ENCODE measurements at regions not wholly inside any gene's neighbourhood (a gene's known extent, or its start where the extent isn't known, plus 50 kb on each side); places are given as distances from the start of the nearest gene placed in this dataset.
"Not testable (repeated sequence)": the region's sequence is repeated elsewhere in the genome, so short reads cannot be mapped to it uniquely, and the experiment has no call there.

- H3K4me2 ChIP-seq (ENCODE audit: low read depth, low read length); in situ Hi-C loops (cut with MboI; ENCODE audit: low sequenced_read_pairs); H3K18ac ChIP-seq (ENCODE audit: low read depth, low read length); CTCF ChIA-PET; H4K5ac ChIP-seq (ENCODE audit: low read depth, low read length); H2AK9ac ChIP-seq (replicated peaks; ENCODE audit: low read depth, low read length, poor library complexity); H3K4me1 ChIP-seq (ENCODE audit: control insufficient read depth, insufficient read depth, low read length); H3K14ac ChIP-seq (replicated peaks; ENCODE audit: low read depth, low read length); BruUV-seq (replicated peaks); H3K9me3 ChIP-seq (ENCODE audit: control insufficient read depth, insufficient read depth, low read length); H3K23ac ChIP-seq (ENCODE audit: low read depth, low read length); H4K91ac ChIP-seq (ENCODE audit: insufficient read depth, low read depth, low read length); H3K79me1 ChIP-seq (ENCODE audit: low read depth in 1 of 2, low read length in 2 of 2); H3K9ac ChIP-seq (ENCODE audit: low read depth, low read length); H3K27ac ChIP-seq (ENCODE audit: insufficient read depth, low read length); H3K4ac ChIP-seq (ENCODE audit: low read depth, low read length); POLR2A ChIA-PET (ENCODE audit: unreplicated experiment); H3K4me3 ChIP-seq (ENCODE audit: insufficient read depth, low read depth, low read length); H2AFZ ChIP-seq (replicated peaks; ENCODE audit: low read length, poor library complexity); H4K20me1 ChIP-seq (ENCODE audit: insufficient read depth, low read length); H2BK5ac ChIP-seq (ENCODE audit: low read depth, low read length, poor library complexity, severe bottlenecking); intact Hi-C loops (cut with micrococcal nuclease); H2BK15ac ChIP-seq (ENCODE audit: low read depth, low read length); H3K27me3 ChIP-seq (ENCODE audit: control insufficient read depth, insufficient read depth, low read length); ATAC-seq (ENCODE audit: low read depth); DNase-seq; H4K8ac ChIP-seq (ENCODE audit: low read depth in 2 of 2, low read length in 2 of 2); H2BK120ac ChIP-seq (ENCODE audit: low read depth, low read length); H3K9me1 ChIP-seq (ENCODE audit: insufficient read depth, low read length); dilution Hi-C loops (cut with HindIII; ENCODE audit: low sequenced_read_pairs, unreplicated experiment); H3K36me3 ChIP-seq (ENCODE audit: control insufficient read depth, insufficient read depth, low read length); H3K56ac ChIP-seq (ENCODE audit: extremely low read depth, insufficient read depth, low read length); H2BK20ac ChIP-seq (ENCODE audit: low read depth, low read length); H2AK5ac ChIP-seq (ENCODE audit: low read depth, low read length): not testable (repeated sequence)
- WGBS, 2 experiments (ENCODE audit: extremely low coverage in 2 of 2, insufficient read length in 1 of 2): no CpG with 5 or more reads among the region's 7 CpGs
Observed at GRCh38 chr1:165092542-165093162, 263.9 kb downstream of the LMX1A start.

Measured in IMR-90 (cell line).